ENCODE measurements at regions not wholly inside any gene's neighbourhood (a gene's known extent, or its start where the extent isn't known, plus 50 kb on each side); places are given as distances from the start of the nearest gene placed in this dataset.

DNA sequence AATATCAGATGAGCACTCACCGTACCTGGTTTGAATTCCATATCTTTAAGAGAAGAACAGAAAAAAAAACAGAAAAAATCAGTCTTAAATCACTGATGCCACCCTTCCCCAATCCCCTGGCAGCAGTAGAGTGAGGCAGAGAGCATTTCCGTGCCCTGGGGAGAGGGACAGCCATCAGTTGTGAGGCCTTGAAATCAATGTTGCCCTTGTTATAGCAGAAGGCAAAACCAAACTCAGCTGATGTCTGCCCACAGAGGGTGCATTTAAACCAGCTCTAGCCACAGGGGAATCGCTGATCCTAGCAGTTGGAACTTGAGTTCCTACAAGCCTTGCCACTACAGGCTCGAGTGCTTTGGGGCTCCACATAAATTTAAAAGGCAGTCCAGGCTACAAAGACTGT lies 338.5 kb upstream of the FMR1 start:
- H3K9me3 Mint-ChIP-seq = no peaks in the 10 kb centered on the region
- intact Hi-C loops (cut with micrococcal nuclease) = no loop called here
- H3K4me3 Mint-ChIP-seq = no peak overlapping the region
- ChIA-PET POLR2A (no interaction called here), CTCF (no interaction called here)
- no peak overlapping the region for H3K27ac Mint-ChIP-seq
- H3K27me3 Mint-ChIP-seq = no peaks in the 10 kb centered on the region
- no peaks in the 10 kb centered on the region for H3K36me3 Mint-ChIP-seq
- H3K4me1 Mint-ChIP-seq (ENCODE audit: low read depth) = no peaks in the 10 kb centered on the region
- DNase-seq = no peak

DNA sequence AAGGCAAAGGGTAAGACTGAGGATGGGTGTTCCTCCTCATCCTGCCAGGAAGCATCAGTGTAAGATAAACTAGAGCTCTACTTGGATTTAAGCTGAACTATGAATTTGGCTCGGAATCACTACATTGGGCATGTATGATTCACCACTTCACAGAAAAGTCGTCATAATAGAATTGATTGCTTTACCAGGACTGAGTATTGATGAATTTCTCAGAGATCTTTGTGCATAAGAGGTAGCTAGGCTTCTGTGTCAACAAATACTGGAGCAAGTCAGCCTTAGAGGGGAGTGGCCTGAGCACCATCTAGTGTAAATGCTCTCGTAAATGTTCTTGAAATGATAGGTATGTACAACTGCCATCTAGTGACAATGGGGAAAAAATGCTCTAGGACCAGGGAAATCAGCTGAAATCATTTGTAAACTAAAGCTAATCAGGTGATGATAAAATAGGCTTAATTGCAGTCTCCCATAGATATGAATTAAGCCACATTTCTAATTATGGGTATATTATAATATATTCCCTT lies 309.5 kb upstream of the FMR1 start:
- POLR2A ChIA-PET = no interaction called here
- CTCF ChIA-PET = no interaction called here

DNA sequence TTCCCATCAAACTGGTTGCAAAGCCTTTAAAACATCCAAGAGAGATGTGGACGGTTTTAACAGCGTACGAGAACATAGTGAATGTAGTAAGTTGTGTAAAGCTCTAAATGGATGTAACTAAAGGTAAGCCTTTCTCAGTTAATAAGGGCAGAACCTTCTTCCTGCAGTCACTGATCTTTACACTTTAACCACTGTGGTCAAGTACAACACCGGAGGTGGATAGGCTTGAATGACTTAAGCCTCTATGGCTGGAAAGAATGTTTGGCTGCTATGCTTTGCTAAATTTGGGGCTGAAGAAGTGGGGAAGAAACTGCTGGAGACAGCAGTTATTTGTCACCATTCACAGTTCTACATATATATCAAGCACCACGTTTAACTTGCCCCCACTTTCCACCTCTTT lies 285.1 kb upstream of the FMR1 start:
- Mint-ChIP-seq H3K27ac (no peak overlapping the region), H3K27me3 (no peaks in the 10 kb centered on the region), H3K4me1 (ENCODE audit: low read depth) (no peaks in the 10 kb centered on the region), H3K4me3 (no peak overlapping the region), H3K36me3 (no peaks in the 10 kb centered on the region), H3K9me3 (no peaks in the 10 kb centered on the region)
- intact Hi-C loops (cut with micrococcal nuclease) = no loop called here
- POLR2A ChIA-PET = no interaction called here
- no peak for DNase-seq
- CTCF ChIA-PET = no interaction called here

More for the DNA sequence above, 309.5 kb upstream of the FMR1 start:
- H3K36me3 Mint-ChIP-seq = no peaks in the 10 kb centered on the region
- no peaks in the 10 kb centered on the region for H3K27me3 Mint-ChIP-seq
- H3K4me3 Mint-ChIP-seq = no peak overlapping the region
- H3K4me1 Mint-ChIP-seq (ENCODE audit: low read depth) = no peaks in the 10 kb centered on the region
- no peak for DNase-seq
- H3K27ac Mint-ChIP-seq = no peak overlapping the region
- H3K9me3 Mint-ChIP-seq = no peaks in the 10 kb centered on the region
- intact Hi-C loops (cut with micrococcal nuclease) = no loop called here

DNA sequence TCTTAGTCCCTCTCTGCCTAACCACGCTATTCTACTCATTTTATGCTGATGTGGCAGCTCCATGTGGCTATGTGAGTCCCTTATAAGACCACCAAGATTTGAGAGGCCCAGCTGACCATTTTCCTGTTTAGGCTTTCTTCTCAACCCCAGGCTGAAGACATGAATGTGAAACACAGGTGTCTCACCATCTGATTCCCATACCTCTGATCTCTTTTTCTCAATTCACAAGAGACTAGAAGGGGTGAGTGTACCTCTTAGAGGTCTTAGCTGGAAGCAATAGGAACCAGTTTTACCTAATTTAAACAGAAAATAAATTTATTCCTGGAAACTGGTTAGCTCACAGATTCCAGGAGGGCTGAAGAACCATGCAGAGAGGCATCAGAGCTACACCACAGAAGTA lies 276.5 kb upstream of the FMR1 start:
- DNase-seq = no peak
- POLR2A ChIA-PET = no interaction called here
- no peak overlapping the region for H3K4me3 Mint-ChIP-seq
- no peaks in the 10 kb centered on the region for H3K27me3 Mint-ChIP-seq
- no peaks in the 10 kb centered on the region for H3K4me1 Mint-ChIP-seq (ENCODE audit: low read depth)
- H3K9me3 Mint-ChIP-seq = no peaks in the 10 kb centered on the region
- no peaks in the 10 kb centered on the region for H3K36me3 Mint-ChIP-seq
- CTCF ChIA-PET = no interaction called here
- no peak overlapping the region for H3K27ac Mint-ChIP-seq
- intact Hi-C loops (cut with micrococcal nuclease) = no loop called here

DNA sequence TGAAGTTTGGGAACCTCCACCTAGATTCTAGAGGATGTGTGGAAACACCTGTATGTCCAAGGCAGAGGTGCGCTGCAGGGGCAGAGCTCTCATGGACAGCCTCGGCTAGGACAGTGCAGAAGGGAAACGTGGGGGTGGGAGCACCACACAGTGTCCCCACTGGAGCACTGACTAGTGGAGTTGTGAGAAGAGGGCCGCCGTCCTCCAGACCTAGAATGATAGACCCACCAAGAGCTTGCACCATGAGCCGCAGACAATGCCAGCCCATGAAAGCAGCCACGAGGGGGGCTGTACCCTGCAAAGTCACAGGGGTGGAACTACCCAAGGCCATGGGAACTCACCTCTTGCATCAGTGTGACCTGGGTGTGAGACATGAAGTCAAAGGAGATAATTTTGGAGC lies 274.5 kb upstream of the FMR1 start:
- ChIA-PET POLR2A (no interaction called here), CTCF (no interaction called here)
- H3K36me3 Mint-ChIP-seq = no peaks in the 10 kb centered on the region

DNA sequence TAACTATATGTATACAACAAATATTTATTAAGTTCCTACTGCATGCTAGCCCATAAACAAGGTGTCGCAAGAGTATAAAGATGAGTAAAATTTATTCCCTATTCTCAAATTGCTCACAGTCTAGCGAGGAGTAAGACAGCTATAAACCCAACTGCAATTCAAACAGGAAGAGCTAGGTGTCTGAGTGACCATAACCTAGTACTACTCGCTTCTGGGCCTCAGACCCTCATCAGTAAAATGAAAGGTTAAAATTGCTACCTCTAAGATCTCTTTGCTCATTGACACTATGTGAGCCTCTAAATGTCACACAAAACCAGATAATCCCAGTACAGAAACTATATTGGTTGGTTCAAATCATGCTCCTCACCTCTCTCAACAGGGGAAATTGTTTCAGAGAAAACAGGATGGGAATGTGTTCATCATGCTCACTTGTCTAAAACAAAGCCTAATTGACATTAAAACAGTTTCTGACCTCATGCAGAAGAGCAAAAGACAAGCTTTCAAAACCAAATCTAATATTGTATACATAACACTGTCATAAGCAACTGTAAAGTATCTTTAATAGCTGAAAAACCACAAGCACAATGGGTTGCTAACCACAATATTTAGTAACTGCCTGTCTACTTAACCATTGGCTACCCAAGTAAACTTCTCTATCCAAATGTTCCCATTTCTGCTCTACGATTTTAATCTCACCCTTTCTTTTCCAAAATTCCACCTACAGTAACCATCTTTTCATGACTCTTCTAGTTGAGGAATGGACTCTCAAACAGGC lies 264.6 kb upstream of the FMR1 start:
- Mint-ChIP-seq H3K27ac (no peak overlapping the region), H3K4me3 (no peak overlapping the region), H3K9me3 (peaks cover 3% of the 10 kb centered on the region), H3K27me3 (no peaks in the 10 kb centered on the region), H3K36me3 (no peaks in the 10 kb centered on the region), H3K4me1 (ENCODE audit: low read depth) (no peaks in the 10 kb centered on the region)
- intact Hi-C loops (cut with micrococcal nuclease) = no loop called here
- DNase-seq = no peak
- ChIA-PET POLR2A (no interaction called here), CTCF (no interaction called here)

More for the DNA sequence above, 274.5 kb upstream of the FMR1 start:
- H3K9me3 Mint-ChIP-seq = no peaks in the 10 kb centered on the region
- DNase-seq = no peak
- intact Hi-C loops (cut with micrococcal nuclease) = no loop called here
- no peaks in the 10 kb centered on the region for H3K27me3 Mint-ChIP-seq
- H3K4me3 Mint-ChIP-seq = no peak overlapping the region
- H3K4me1 Mint-ChIP-seq (ENCODE audit: low read depth) = no peaks in the 10 kb centered on the region
- no peak overlapping the region for H3K27ac Mint-ChIP-seq

DNA sequence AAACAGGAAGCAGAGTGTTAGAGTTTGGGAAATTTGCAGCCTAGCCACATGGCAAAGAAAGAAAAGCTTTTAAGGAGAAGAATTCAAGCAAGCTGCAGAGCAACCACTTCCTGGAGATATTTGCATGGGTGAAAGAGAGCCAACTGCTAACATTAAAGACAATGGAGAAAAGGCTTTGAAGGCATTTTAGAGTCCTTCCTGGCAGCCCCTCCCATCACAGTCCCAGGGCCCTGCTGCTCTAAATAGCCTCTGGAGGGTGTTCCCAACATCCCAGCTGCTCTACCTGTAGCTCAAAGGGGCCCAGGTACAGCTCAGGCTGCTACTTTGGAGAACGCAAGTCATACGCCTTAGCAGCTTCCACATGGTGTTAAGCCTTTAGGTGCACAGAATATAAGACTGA lies 235.9 kb upstream of the FMR1 start:
- no peaks in the 10 kb centered on the region for H3K36me3 Mint-ChIP-seq
- H3K27ac Mint-ChIP-seq = no peak overlapping the region
- POLR2A ChIA-PET = no interaction called here
- no peaks in the 10 kb centered on the region for H3K27me3 Mint-ChIP-seq
- no peaks in the 10 kb centered on the region for H3K4me1 Mint-ChIP-seq (ENCODE audit: low read depth)
- intact Hi-C loops (cut with micrococcal nuclease) = no loop called here
- DNase-seq = no peak
- CTCF ChIA-PET = no interaction called here
- H3K9me3 Mint-ChIP-seq = no peaks in the 10 kb centered on the region
- no peak overlapping the region for H3K4me3 Mint-ChIP-seq

DNA sequence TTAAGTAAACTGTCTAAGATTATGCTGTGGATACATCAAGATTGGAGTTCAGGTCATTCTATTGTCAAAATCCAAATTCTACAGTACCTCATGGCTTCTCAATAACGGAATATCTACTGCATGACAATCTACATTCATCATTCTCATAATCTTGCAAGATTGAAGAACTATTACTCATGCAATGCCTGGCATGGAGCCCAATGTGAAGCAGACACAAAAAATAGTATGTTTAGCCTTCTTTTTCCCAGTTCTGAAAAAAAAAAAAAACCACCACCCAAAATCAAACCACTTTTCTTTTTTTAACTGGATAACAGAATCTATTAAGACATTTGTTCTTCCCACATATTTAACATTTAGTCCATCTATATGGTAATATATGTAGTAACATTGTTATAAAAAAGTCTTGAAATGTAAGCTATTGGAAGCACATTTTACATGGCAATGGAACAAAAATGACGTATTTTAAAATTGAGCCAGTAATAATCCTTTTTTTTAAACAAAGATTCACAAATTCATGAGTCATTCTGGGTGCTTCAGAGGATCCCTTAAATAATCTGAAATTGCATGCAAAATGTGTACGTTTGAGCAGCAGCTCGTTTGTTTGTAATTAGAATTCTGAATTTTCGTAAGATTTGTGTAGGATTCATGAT lies 232.2 kb upstream of the FMR1 start:
- no peak overlapping the region for H3K27ac Mint-ChIP-seq
- H3K4me3 Mint-ChIP-seq = no peak overlapping the region
- H3K4me1 Mint-ChIP-seq (ENCODE audit: low read depth) = no peaks in the 10 kb centered on the region
- ChIA-PET POLR2A (no interaction called here), CTCF (no interaction called here)
- H3K36me3 Mint-ChIP-seq = no peaks in the 10 kb centered on the region
- DNase-seq = no peak
- intact Hi-C loops (cut with micrococcal nuclease) = no loop called here
- H3K9me3 Mint-ChIP-seq = no peaks in the 10 kb centered on the region
- peaks cover 2% of the 10 kb centered on the region for H3K27me3 Mint-ChIP-seq

DNA sequence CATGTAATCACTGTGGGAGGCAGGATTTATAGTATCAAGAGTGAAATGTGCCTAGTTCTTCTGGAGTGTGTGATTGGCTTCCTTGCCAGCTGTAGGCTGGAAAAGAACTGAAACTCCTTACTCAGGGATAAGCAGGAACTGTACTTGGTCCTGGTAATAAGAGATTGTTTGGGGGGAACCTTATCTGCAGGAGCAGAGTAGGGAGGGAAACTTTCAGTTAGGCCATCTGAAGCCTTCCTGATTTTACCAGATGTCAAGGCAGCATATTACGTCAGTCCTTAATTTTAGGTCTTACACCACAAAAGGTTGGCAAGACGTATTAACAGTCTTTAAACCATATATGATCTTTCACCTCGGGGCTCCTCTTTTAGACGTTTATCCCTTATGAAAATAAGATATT lies 231.5 kb upstream of the FMR1 start:
- CTCF ChIA-PET = no interaction called here
- intact Hi-C loops (cut with micrococcal nuclease) = no loop called here
- no peak for DNase-seq
- H3K27me3 Mint-ChIP-seq = peaks cover 2% of the 10 kb centered on the region
- no peak overlapping the region for H3K27ac Mint-ChIP-seq
- no peak overlapping the region for H3K4me3 Mint-ChIP-seq
- H3K36me3 Mint-ChIP-seq = no peaks in the 10 kb centered on the region
- POLR2A ChIA-PET = no interaction called here
- H3K4me1 Mint-ChIP-seq (ENCODE audit: low read depth) = no peaks in the 10 kb centered on the region
- H3K9me3 Mint-ChIP-seq = no peaks in the 10 kb centered on the region

DNA sequence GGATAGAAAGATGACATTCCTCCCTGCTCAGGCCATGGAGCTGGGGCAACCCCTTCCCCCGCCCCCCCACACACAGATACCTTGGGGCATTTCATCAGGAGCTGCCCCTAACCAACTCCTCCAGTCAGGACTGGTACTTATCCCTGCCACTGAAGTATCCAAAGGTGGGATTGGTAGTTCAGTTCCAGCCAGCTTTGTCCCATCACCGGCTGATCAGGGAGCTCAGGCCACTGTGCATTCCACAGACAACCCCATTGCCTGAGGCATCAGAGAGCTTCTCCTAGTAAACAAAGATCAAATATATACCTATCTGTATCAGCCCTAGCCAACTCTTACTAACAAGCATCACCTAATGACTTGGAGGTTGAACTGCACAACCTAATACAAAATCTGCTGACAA lies 218.2 kb upstream of the FMR1 start:
- no peak for DNase-seq
- Mint-ChIP-seq H3K27me3 (no peaks in the 10 kb centered on the region), H3K4me1 (ENCODE audit: low read depth) (no peaks in the 10 kb centered on the region), H3K4me3 (no peak overlapping the region), H3K9me3 (peaks cover 3% of the 10 kb centered on the region), H3K27ac (no peak overlapping the region), H3K36me3 (no peaks in the 10 kb centered on the region)
- POLR2A ChIA-PET = no interaction called here
- CTCF ChIA-PET = no interaction called here
- intact Hi-C loops (cut with micrococcal nuclease) = no loop called here

DNA sequence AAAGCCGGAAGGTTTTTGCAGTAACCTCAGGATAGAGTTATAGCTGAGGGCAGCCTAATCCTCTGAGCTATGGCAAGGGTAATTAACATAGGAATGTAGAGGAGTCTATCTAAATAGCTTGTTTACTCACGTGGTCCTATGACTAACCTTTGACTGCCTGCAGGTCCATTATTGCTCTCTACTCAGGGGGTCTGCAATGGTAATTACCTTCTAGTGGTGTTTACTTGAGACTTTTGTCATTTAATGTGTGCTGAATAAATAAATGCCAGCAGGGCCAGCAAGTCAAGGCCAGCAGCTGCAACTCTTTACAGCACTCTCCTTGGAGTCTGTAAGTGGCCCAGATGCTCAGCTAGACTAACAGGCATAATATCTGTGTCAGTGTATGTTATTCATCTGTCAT lies 212.7 kb upstream of the FMR1 start:
- no peak overlapping the region for H3K27ac Mint-ChIP-seq
- H3K4me1 Mint-ChIP-seq (ENCODE audit: low read depth) = no peaks in the 10 kb centered on the region
- H3K9me3 Mint-ChIP-seq = no peaks in the 10 kb centered on the region
- no peak overlapping the region for H3K4me3 Mint-ChIP-seq
- no peaks in the 10 kb centered on the region for H3K27me3 Mint-ChIP-seq
- H3K36me3 Mint-ChIP-seq = no peaks in the 10 kb centered on the region
- POLR2A ChIA-PET = no interaction called here
- intact Hi-C loops (cut with micrococcal nuclease) = no loop called here
- DNase-seq = no peak
- CTCF ChIA-PET = no interaction called here

DNA sequence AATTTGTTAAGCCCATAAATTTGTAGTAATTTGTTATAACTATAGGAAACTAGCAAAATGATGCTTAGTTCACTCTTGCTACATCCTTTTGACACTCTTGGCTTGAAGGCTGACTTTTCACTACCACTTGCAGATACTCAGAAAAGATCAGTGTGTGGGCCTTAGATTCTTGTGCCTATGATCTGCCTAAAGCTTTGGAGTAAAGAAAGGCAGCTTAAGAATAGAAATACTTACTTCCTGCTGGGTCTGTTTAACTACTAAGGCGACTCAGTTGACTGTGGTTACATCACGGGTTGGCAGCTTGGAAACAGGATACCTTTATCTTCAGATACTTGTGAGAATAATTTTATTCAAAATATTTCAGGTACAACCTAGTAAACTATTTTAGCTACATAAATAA lies 201.4 kb upstream of the FMR1 start:
- ChIA-PET POLR2A (no interaction called here), CTCF (no interaction called here)
- intact Hi-C loops (cut with micrococcal nuclease) = no loop called here
- Mint-ChIP-seq H3K4me1 (ENCODE audit: low read depth) (no peaks in the 10 kb centered on the region), H3K27ac (no peak overlapping the region), H3K27me3 (no peaks in the 10 kb centered on the region), H3K9me3 (no peaks in the 10 kb centered on the region), H3K36me3 (no peaks in the 10 kb centered on the region), H3K4me3 (no peak overlapping the region)
- no peak for DNase-seq

DNA sequence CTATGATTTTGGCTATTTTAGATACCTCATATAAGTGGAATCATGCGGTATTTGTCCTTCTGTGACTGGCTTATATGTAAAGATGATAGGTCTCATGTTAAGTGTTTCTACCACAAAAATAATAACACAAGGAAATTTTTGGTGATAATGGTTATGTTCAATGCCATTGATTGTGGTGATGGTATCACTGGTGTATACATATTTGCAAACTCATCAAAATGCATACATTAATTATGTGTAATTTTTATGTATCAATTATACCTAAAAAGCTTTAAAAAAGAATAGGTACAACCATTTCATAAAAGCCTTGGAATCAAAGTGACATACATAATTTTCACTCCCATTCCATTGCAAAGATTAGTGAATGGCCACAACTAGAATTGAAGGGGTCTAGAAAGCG lies 178.3 kb upstream of the FMR1 start:
- Mint-ChIP-seq H3K36me3 (no peaks in the 10 kb centered on the region), H3K4me1 (ENCODE audit: low read depth) (peaks cover 7% of the 10 kb centered on the region), H3K4me3 (no peak overlapping the region), H3K9me3 (no peaks in the 10 kb centered on the region), H3K27ac (no peak overlapping the region), H3K27me3 (peaks cover 2% of the 10 kb centered on the region)
- intact Hi-C loops (cut with micrococcal nuclease) = no loop called here
- CTCF ChIA-PET = no interaction called here
- POLR2A ChIA-PET = no interaction called here
- no peak for DNase-seq
